ENCODE measurements at regions not wholly inside any gene's neighbourhood (a gene's known extent, or its start where the extent isn't known, plus 50 kb on each side); places are given as distances from the start of the nearest gene placed in this dataset.
"Not testable (repeated sequence)": the region's sequence is repeated elsewhere in the genome, so short reads cannot be mapped to it uniquely, and the experiment has no call there.

GRCh38 chr7:69432276-69432675 lies 166.0 kb upstream of the AUTS2 start:
- H3K14ac ChIP-seq (ENCODE audit: insufficient read length); H3K79me1 ChIP-seq (ENCODE audit: low read depth, low read length); H2BK15ac ChIP-seq (ENCODE audit: low read length); H3K79me2 ChIP-seq (ENCODE audit: control insufficient read depth in 1 of 2, insufficient read depth in 2 of 2, low read length in 2 of 2); H3K9me3 ChIP-seq (ENCODE audit: insufficient read depth in 2 of 2, low read depth in 1 of 2, low read length in 1 of 2); H3K27ac ChIP-seq (ENCODE audit: low read depth, low read length); H2BK12ac ChIP-seq (ENCODE audit: low read depth, low read length); H2BK20ac ChIP-seq (ENCODE audit: low read length); H4K5ac ChIP-seq (ENCODE audit: insufficient read length, low read depth, low read length); H3K4me3 ChIP-seq (ENCODE audit: extremely low read depth in 1 of 4, insufficient read depth in 2 of 4, low read depth in 3 of 4, low read length in 4 of 4); H2AK5ac ChIP-seq (ENCODE audit: low read depth, low read length); H3K4ac ChIP-seq (replicated peaks; ENCODE audit: insufficient read length, low read depth, low read length); H3K27me3 ChIP-seq (replicated peaks in 1 of 4; ENCODE audit: control insufficient read depth in 3 of 4, extremely low read depth in 1 of 4, insufficient read depth in 3 of 4, low read length in 3 of 4); H4K8ac ChIP-seq (ENCODE audit: extremely low read depth, insufficient read depth, low read length); FAIRE-seq; H2AFZ ChIP-seq (ENCODE audit: low read length); H3K56ac ChIP-seq (replicated peaks; ENCODE audit: insufficient read length, low read depth, low read length); H2BK120ac ChIP-seq (replicated peaks; ENCODE audit: low read depth, low read length); H3K36me3 ChIP-seq (ENCODE audit: control insufficient read depth in 2 of 4, insufficient read depth in 4 of 4, low read length in 3 of 4); H4K91ac ChIP-seq (replicated peaks; ENCODE audit: insufficient read length, low read length); H3K9ac ChIP-seq (replicated peaks in 1 of 4; ENCODE audit: extremely low read depth in 1 of 4, low read depth in 3 of 4, low read length in 3 of 4); H3K4me1 ChIP-seq (replicated peaks in 1 of 4; ENCODE audit: control insufficient read depth in 3 of 4, insufficient read depth in 4 of 4, low read length in 3 of 4); H2BK5ac ChIP-seq (ENCODE audit: low read depth, low read length); POLR2A ChIA-PET (ENCODE audit: partially characterized antibody); H3K18ac ChIP-seq (ENCODE audit: extremely low read depth, low read length); H3K23me2 ChIP-seq (ENCODE audit: low read depth, low read length); DNase-seq (ENCODE audit: low read depth in 1 of 2, low spot score in 2 of 2); H4K20me1 ChIP-seq (replicated peaks in 1 of 2; ENCODE audit: control insufficient read depth in 1 of 2, insufficient read depth in 2 of 2, low read length in 2 of 2); H3K4me2 ChIP-seq (ENCODE audit: insufficient read depth in 1 of 2, low read depth in 2 of 2, low read length in 2 of 2); H3K23ac ChIP-seq (ENCODE audit: insufficient read length): not testable (repeated sequence)
- CTCF ChIA-PET (ENCODE audit: partially characterized antibody) = interaction anchor here (0.8 to 1.2 kb wide), 2 partner anchors 12 to 296 kb away, joined by 3 read pairs; no protein-coding TSS in a partner anchor
- 92% methylated on average over 5 of the region's 5 CpGs; no CpG with 5 or more reads in 1 of the 2 experiments for WGBS, 2 experiments (ENCODE audit: extremely low coverage in 1 of 2, insufficient coverage in 1 of 2, insufficient read length in 1 of 2, insufficient replicate concordance in 2 of 2, low coverage in 1 of 2, low lambda C conversion rate in 2 of 2, missing lambda C conversion rate in 1 of 2)

Data from H1 (cell line).